Transverse colon (tissue), 4 donors: ENCODE measurements at regions not wholly inside any gene's neighbourhood (a gene's known extent, or its start where the extent isn't known, plus 50 kb on each side); places are given as distances from the start of the nearest gene placed in this dataset.

Experiments used
- DNase-seq: peaks from one replicate; pipeline ENCODE4 v3.0.0-alpha.2; 2019
- H3K27ac ChIP-seq, 4 donors: fragments of 200-600 bp; sonication (generic); 2 replicates each; pipeline ENCODE4 v1.5.1; 2016 to 2018; ENCODE audit warnings: inconsistent platforms in 4 of 4
- H3K27me3 ChIP-seq: fragments of 200-600 bp; sonication (generic); 2 replicates; pipeline ENCODE4 v1.5.1; 2017; ENCODE audit warnings: inconsistent platforms
- H3K36me3 ChIP-seq, 4 donors: fragments of 200-600 bp; sonication (generic); 2 replicates each; pipeline ENCODE4 v1.5.1; 2017 to 2019; ENCODE audit warnings: inconsistent platforms in 4 of 4
- H3K4me1 ChIP-seq, 4 donors: fragments of 200-600 bp; sonication (generic); 2 replicates each; pipeline ENCODE4 v1.5.1; 2017 to 2020; ENCODE audit warnings: inconsistent platforms in 4 of 4
- H3K4me3 ChIP-seq, 4 donors: fragments of 200-600 bp; sonication (generic); 1 replicate in 1 of 4; 2 replicates in 3 of 4; pipeline versions ENCODE4 v1.5.1 to v1.6.1; 2017 to 2019; ENCODE audit warnings: inconsistent platforms in 4 of 4
- H3K9me3 ChIP-seq, 2 donors: fragments of 200-600 bp; sonication (generic); 2 replicates each; pipeline ENCODE4 v1.5.1; 2017 to 2019; ENCODE audit warnings: inconsistent platforms in 2 of 2
- EP300 ChIP-seq: sonication (generic); formaldehyde crosslinking; IDR thresholded peaks from one replicate; pipeline ENCODE4 v1.6.1; 2017; ENCODE audit warnings: antibody characterized with exemption, low read depth
- POLR2A ChIP-seq: fragments of 450-650 bp; IDR thresholded peaks from one replicate; pipeline ENCODE4 v1.6.1; 2016; ENCODE audit warnings: antibody characterized with exemption, mild to moderate bottlenecking, moderate library complexity
- POLR2AphosphoS5 ChIP-seq, 3 donors: sonication (generic); formaldehyde crosslinking; IDR thresholded peaks; one replicate each; pipeline ENCODE4 v1.6.1; 2016; ENCODE audit warnings: antibody characterized with exemption in 3 of 3
- WGBS, 2 donors: methylation state at CpG; one replicate each; pipeline ENCODE4 v1.1.5; 2018; ENCODE audit warnings: low coverage in 1 of 2; 5-methylcytosine and 5-hydroxymethylcytosine counted together
- in situ Hi-C, 4 donors: fragments of 200-750 bp; cut with MboI; loops; one replicate each; pipeline versions ENCODE4 v1.15.0 to v1.15.1; 2017; ENCODE audit warnings: low sequenced_read_pairs in 3 of 4, low pct_ligation_motif_present in 1 of 4, low pct_unique_long_range_greater_than_20kb in 1 of 4
- intact Hi-C: fragments of 100-400 bp; cut with DNase I; formaldehyde crosslinking; loops from one replicate; pipeline ENCODE4 v1.15.1; 2023; ENCODE audit warnings: low total_unique reads
- TF ChIP-seq, protein P1 (sequence below), 5 experiments: fragments of 200-600 bp in 3 of 5; fragments of 450-650 bp in 2 of 5; sonication (generic) in 3 of 5; IDR thresholded peaks; 1 replicate in 2 of 5; 2 replicates in 3 of 5; pipeline ENCODE4 v1.5.1; 2016 to 2017; ENCODE audit warnings: antibody characterized with exemption in 5 of 5, inconsistent platforms in 3 of 5, mild to moderate bottlenecking in 2 of 5, moderate library complexity in 1 of 5

DNA sequence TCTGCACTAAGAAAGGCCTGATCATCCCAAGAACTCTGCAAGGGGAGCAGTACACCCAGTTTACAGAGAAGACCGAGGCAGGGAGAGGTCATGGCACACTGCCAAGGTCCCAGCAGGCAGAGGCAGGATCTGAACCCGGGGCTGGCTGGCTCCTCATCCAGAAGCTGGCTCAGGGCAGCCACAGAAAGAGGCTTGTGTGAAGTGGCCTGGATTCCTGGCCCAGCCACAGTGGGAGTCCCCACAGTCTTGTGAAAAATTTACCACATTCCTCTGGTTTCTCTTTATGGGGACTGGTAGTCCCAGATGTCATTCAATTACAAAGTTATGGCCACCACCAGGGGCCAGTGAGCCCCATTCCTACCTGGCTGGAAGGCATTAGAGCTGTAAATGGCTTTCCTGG, 440.5 kb downstream of the MIAT start:
- H3K27me3 ChIP-seq, result peaks cover 21% of the 10 kb centered on the region
- intact Hi-C loops, result no loop called here
- in situ Hi-C loops, result no loop called here
- DNase-seq, result no peak
- no peaks in the 10 kb centered on the region for H3K4me1 ChIP-seq
- H3K4me3 ChIP-seq, result no peak overlapping the region
- WGBS, 2 donors, result 25 to 36% methylated on average over 2 of the region's 2 CpGs
- no peaks in the 10 kb centered on the region for H3K9me3 ChIP-seq
- TF ChIP-seq POLR2A (no peak), EP300 (no peak), POLR2AphosphoS5 (IDR thresholded peaks at IDR 0.05) (no peak)
- TF ChIP-seq, protein P1, sequence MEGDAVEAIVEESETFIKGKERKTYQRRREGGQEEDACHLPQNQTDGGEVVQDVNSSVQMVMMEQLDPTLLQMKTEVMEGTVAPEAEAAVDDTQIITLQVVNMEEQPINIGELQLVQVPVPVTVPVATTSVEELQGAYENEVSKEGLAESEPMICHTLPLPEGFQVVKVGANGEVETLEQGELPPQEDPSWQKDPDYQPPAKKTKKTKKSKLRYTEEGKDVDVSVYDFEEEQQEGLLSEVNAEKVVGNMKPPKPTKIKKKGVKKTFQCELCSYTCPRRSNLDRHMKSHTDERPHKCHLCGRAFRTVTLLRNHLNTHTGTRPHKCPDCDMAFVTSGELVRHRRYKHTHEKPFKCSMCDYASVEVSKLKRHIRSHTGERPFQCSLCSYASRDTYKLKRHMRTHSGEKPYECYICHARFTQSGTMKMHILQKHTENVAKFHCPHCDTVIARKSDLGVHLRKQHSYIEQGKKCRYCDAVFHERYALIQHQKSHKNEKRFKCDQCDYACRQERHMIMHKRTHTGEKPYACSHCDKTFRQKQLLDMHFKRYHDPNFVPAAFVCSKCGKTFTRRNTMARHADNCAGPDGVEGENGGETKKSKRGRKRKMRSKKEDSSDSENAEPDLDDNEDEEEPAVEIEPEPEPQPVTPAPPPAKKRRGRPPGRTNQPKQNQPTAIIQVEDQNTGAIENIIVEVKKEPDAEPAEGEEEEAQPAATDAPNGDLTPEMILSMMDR (IDR thresholded peaks at IDR 0.05), result no peak
- H3K36me3 ChIP-seq, result no peaks in the 10 kb centered on the region
- no peak overlapping the region for H3K27ac ChIP-seq

DNA sequence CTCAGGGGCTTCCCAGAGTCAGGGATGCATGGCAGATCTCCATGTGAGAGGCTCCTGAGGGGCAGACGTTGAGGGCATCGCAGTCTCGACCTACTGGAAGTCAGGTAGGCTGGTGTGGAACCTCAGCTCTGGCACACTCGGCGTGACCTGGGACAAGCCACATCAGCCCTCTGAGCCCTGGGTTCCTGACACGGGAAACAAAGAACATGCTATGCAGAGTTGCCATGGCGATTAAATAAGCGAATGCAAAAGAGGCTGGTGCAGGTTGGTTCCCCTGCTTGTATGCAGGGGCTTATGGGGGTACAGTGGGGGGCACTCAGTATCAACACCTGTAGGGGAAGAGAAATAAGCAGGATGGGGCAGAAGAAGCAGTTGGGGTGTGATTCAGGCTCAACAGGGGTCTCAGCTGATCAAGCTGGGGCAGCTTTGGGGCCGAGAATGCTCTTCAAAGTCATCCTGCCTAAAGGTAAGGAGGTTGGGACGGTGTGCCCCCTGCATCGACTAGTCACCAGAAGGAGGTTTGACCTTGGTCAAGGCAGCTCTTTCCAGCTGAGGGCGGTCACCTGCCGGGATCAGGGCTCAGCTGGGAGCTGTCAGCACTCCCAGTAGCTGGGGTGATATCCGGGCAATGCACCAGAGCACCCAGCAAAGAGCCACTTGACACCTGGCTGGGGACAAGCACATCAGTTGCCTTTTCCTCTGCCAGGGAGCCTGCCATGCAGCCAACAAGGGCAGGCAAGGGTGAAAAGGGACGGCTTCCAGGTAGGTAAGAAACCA, 442.7 kb downstream of the MIAT start:
- no peak for TF ChIP-seq EP300
- TF ChIP-seq, protein P1 (IDR thresholded peaks at IDR 0.05), result no peak
- no peak for TF ChIP-seq POLR2A
- no peak for TF ChIP-seq POLR2AphosphoS5 (IDR thresholded peaks at IDR 0.05)
- 61 to 100% methylated on average over 2 to 15 of the region's 15 CpGs for WGBS, 2 donors
- DNase-seq, result no peak
- Histone ChIP-seq H3K36me3 (no peaks in the 10 kb centered on the region), H3K4me3 (no peak overlapping the region), H3K9me3 (no peaks in the 10 kb centered on the region), H3K27me3 (peaks cover 21% of the 10 kb centered on the region), H3K4me1 (no peaks in the 10 kb centered on the region), H3K27ac (peak overlapping the region in 1 of 4 donors; percentile 9)
- in situ Hi-C loops (loop anchor here in 1 of 4 donors (25.0 kb wide), 1 partner anchor 112 kb away; no protein-coding TSS in a partner anchor), intact Hi-C loops (no loop called here)

DNA sequence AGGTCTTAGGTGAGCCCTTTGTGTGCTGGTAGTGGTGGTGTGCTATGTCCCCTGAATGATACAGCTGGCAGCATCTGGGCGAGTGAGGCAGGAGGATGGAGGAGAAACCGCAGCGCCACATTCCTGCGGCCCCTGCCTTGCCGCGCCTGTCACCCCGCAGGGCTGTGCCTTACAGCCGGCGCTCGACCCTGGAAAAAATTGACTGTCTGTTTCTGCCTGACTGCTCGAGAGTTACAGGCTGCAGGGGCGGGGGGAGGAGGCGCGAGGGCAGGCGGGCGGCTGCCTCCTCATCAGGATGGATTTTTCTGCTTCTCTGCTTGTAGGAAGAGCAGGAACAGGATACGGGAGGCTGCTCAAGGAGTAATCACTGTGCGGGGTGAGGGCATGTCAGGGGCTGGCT, 443.4 kb downstream of the MIAT start:
- no peak overlapping the region for H3K4me3 ChIP-seq
- no peaks in the 10 kb centered on the region for H3K9me3 ChIP-seq
- peak in 1 of 3 donors; percentile 21 for TF ChIP-seq POLR2AphosphoS5 (IDR thresholded peaks at IDR 0.05)
- TF ChIP-seq, protein P1 (IDR thresholded peaks at IDR 0.05), result no peak
- no peaks in the 10 kb centered on the region for H3K36me3 ChIP-seq
- no peaks in the 10 kb centered on the region for H3K4me1 ChIP-seq
- H3K27me3 ChIP-seq, result peaks cover 21% of the 10 kb centered on the region
- no peak for DNase-seq
- whole genome bisulfite sequencing, 2 donors, result 3% methylated on average over 11 of the region's 18 CpGs
- in situ Hi-C loops (loop anchor here in 1 of 4 donors (25.0 kb wide), 1 partner anchor 112 kb away; no protein-coding TSS in a partner anchor), intact Hi-C loops (no loop called here)
- H3K27ac ChIP-seq, result peak overlapping the region in 1 of 4 donors; percentile 9

DNA sequence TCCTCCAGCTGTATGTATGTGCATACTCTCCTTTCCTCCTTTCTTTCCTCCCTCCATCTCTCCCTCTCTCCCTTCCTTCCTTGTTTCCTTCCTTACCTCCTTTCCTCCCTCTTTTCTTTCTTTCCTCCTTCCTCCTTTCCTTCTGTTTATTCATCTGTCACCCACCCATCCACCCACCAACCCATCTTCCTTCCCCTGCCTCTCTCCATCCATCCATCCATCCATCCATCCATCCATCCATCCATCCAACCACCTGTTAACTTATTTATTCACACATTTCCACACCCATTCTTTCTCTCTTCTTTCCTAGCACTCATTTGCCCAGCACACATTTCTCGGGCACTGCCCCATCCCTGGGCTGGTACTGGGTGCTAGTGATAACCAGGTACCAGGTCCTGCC, 443.9 kb downstream of the MIAT start:
- intact Hi-C loops, result no loop called here
- no peak for DNase-seq

More for the DNA sequence above, 443.9 kb downstream of the MIAT start:
- Histone ChIP-seq H3K4me3 (no peak overlapping the region), H3K4me1 (peaks cover 2 to 4% (median 3%) of the 10 kb centered on the region in 4 donors), H3K9me3 (no peaks in the 10 kb centered on the region), H3K27me3 (peaks cover 21% of the 10 kb centered on the region), H3K36me3 (no peaks in the 10 kb centered on the region), H3K27ac (peak overlapping the region in 1 of 4 donors; percentile 9)
- WGBS, 2 donors, result 54 to 91% methylated on average over 1 of the region's 1 CpG
- in situ Hi-C loops, result loop anchor here in 1 of 4 donors (25.0 kb wide), 1 partner anchor 111 kb away; no protein-coding TSS in a partner anchor
- TF ChIP-seq EP300 (no peak), POLR2AphosphoS5 (IDR thresholded peaks at IDR 0.05) (no peak), POLR2A (no peak)
- TF ChIP-seq, protein P1 (IDR thresholded peaks at IDR 0.05), result no peak
